Nephron (organoid): ENCODE measurements at regions not wholly inside any gene's neighbourhood (a gene's known extent, or its start where the extent isn't known, plus 50 kb on each side); places are given as distances from the start of the nearest gene placed in this dataset.

Experiments
- H3K27ac Mint-ChIP-seq, 3 experiments: 2 replicates each; pipeline ENCODE4 v1.8.0; 2020; ENCODE audit warnings: mixed read lengths in 3 of 3, mild to moderate bottlenecking in 2 of 3, moderate library complexity in 1 of 3
- H3K27me3 Mint-ChIP-seq: 2 replicates; pipeline ENCODE4 v1.8.0; 2021; ENCODE audit warnings: low read depth, mild to moderate bottlenecking, moderate library complexity, mixed read lengths
- H3K36me3 Mint-ChIP-seq: 2 replicates; pipeline ENCODE4 v1.8.0; 2020; ENCODE audit warnings: low read depth, mixed read lengths
- H3K4me1 Mint-ChIP-seq: 2 replicates; pipeline ENCODE4 v1.8.0; 2020; ENCODE audit warnings: mixed read lengths
- H3K4me3 Mint-ChIP-seq, 3 experiments: 2 replicates each; pipeline ENCODE4 v1.8.0; 2020; ENCODE audit warnings: mild to moderate bottlenecking in 3 of 3, mixed read lengths in 3 of 3, moderate library complexity in 2 of 3
- H3K9me3 Mint-ChIP-seq: 2 replicates; pipeline ENCODE4 v1.8.0; 2020; ENCODE audit warnings: mixed read lengths
- CTCF ChIP-seq, 3 experiments: fragments of 200-600 bp; sonication (generic); IDR thresholded peaks; one replicate each; pipeline ENCODE4 v1.5.0; 2021; ENCODE audit warnings: antibody characterized with exemption in 3 of 3; ENCODE audit not compliant: unreplicated experiment in 3 of 3

- H3K4me1 Mint-ChIP-seq = no peaks in the 10 kb centered on the region
- H3K36me3 Mint-ChIP-seq = no peaks in the 10 kb centered on the region
- no peak overlapping the region for H3K27ac Mint-ChIP-seq
- TF ChIP-seq CTCF (IDR thresholded peaks at IDR 0.05; ENCODE audit: unreplicated experiment in 3 of 3) = peak in 1 of 3 experiments; percentile 35
- no peaks in the 10 kb centered on the region for H3K27me3 Mint-ChIP-seq
- no peak overlapping the region for H3K4me3 Mint-ChIP-seq
- no peaks in the 10 kb centered on the region for H3K9me3 Mint-ChIP-seq
Measured at GRCh38 chr5:93909356-93909755, 168.0 kb upstream of the POU5F2 start.

- no peak for TF ChIP-seq CTCF (IDR thresholded peaks at IDR 0.05; ENCODE audit: unreplicated experiment in 3 of 3)
- H3K9me3 Mint-ChIP-seq = no peaks in the 10 kb centered on the region
- H3K4me1 Mint-ChIP-seq = peaks cover 10% of the 10 kb centered on the region
- H3K4me3 Mint-ChIP-seq = no peak overlapping the region
- H3K27ac Mint-ChIP-seq = no peak overlapping the region
- H3K27me3 Mint-ChIP-seq = no peaks in the 10 kb centered on the region
- H3K36me3 Mint-ChIP-seq = no peaks in the 10 kb centered on the region
Measured at GRCh38 chr5:93904917-93905316, 163.5 kb upstream of the POU5F2 start.

GRCh38 chr5:93902288-93902687 is 160.9 kb upstream of the POU5F2 start:
- Mint-ChIP-seq H3K4me3 (no peak overlapping the region), H3K4me1 (peaks cover 10% of the 10 kb centered on the region)

GRCh38 chr5:93899026-93899600 is 157.7 kb upstream of the POU5F2 start:
- Mint-ChIP-seq H3K4me1 (peaks cover 14% of the 10 kb centered on the region), H3K27me3 (no peaks in the 10 kb centered on the region), H3K9me3 (no peaks in the 10 kb centered on the region), H3K36me3 (no peaks in the 10 kb centered on the region), H3K4me3 (no peak overlapping the region), H3K27ac (no peak overlapping the region)
- TF ChIP-seq CTCF (IDR thresholded peaks at IDR 0.05; ENCODE audit: unreplicated experiment in 3 of 3) = peak; percentile 19 to 49 (median 19)

More at GRCh38 chr5:93902288-93902687, 160.9 kb upstream of the POU5F2 start:
- TF ChIP-seq CTCF (IDR thresholded peaks at IDR 0.05; ENCODE audit: unreplicated experiment in 3 of 3) = no peak
- H3K9me3 Mint-ChIP-seq = no peaks in the 10 kb centered on the region
- no peaks in the 10 kb centered on the region for H3K27me3 Mint-ChIP-seq
- H3K36me3 Mint-ChIP-seq = no peaks in the 10 kb centered on the region
- no peak overlapping the region for H3K27ac Mint-ChIP-seq

- H3K9me3 Mint-ChIP-seq = no peaks in the 10 kb centered on the region
- H3K27me3 Mint-ChIP-seq = no peaks in the 10 kb centered on the region
- H3K36me3 Mint-ChIP-seq = no peaks in the 10 kb centered on the region
- H3K4me3 Mint-ChIP-seq = no peak overlapping the region
- H3K27ac Mint-ChIP-seq = no peak overlapping the region
- peak; percentile 24 to 47 (median 47) for TF ChIP-seq CTCF (IDR thresholded peaks at IDR 0.05; ENCODE audit: unreplicated experiment in 3 of 3)
- peaks cover 28% of the 10 kb centered on the region for H3K4me1 Mint-ChIP-seq
Measured at GRCh38 chr5:93894601-93895354, 153.4 kb upstream of the POU5F2 start.

GRCh38 chr5:93893075-93893474 is 151.7 kb upstream of the POU5F2 start:
- Mint-ChIP-seq H3K27me3 (no peaks in the 10 kb centered on the region), H3K27ac (no peak overlapping the region), H3K9me3 (no peaks in the 10 kb centered on the region), H3K4me3 (no peak overlapping the region), H3K36me3 (no peaks in the 10 kb centered on the region), H3K4me1 (peaks cover 29% of the 10 kb centered on the region)
- no peak for TF ChIP-seq CTCF (IDR thresholded peaks at IDR 0.05; ENCODE audit: unreplicated experiment in 3 of 3)
